Suprapubic skin (tissue), 4 donors: ENCODE measurements at regions not wholly inside any gene's neighbourhood (a gene's known extent, or its start where the extent isn't known, plus 50 kb on each side); places are given as distances from the start of the nearest gene placed in this dataset.

Source experiments
- DNase-seq, 2 donors: peaks; one replicate each; pipeline ENCODE4 v3.0.0-alpha.2; 2019; ENCODE audit warnings: low spot score in 2 of 2
- H3K27ac ChIP-seq: fragments of 200-600 bp; sonication (generic); one replicate; pipeline ENCODE4 v1.5.1; 2019
- H3K27me3 ChIP-seq: fragments of 200-600 bp; sonication (generic); one replicate; pipeline ENCODE4 v1.5.1; 2019
- H3K36me3 ChIP-seq: fragments of 200-600 bp; sonication (generic); one replicate; pipeline ENCODE4 v1.5.1; 2019
- H3K4me1 ChIP-seq: fragments of 200-600 bp; sonication (generic); one replicate; pipeline ENCODE4 v1.5.1; 2019
- H3K4me3 ChIP-seq: fragments of 200-600 bp; sonication (generic); one replicate; pipeline ENCODE4 v1.5.1; 2019; ENCODE audit warnings: mild to moderate bottlenecking
- H3K9me3 ChIP-seq: fragments of 200-600 bp; sonication (generic); one replicate; pipeline ENCODE4 v1.5.1; 2019
- EP300 ChIP-seq: sonication (generic); formaldehyde crosslinking; IDR thresholded peaks from one replicate; pipeline ENCODE4 v1.6.1; 2017; ENCODE audit warnings: antibody characterized with exemption
- POLR2A ChIP-seq, 2 donors: fragments of 450-650 bp; IDR thresholded peaks; one replicate each; pipeline ENCODE4 v1.6.1; 2017; ENCODE audit warnings: antibody characterized with exemption in 2 of 2, mild to moderate bottlenecking in 2 of 2, moderate library complexity in 2 of 2
- POLR2AphosphoS5 ChIP-seq, 3 donors: sonication (generic); formaldehyde crosslinking; IDR thresholded peaks; one replicate each; pipeline ENCODE4 v1.6.1; 2017; ENCODE audit warnings: antibody characterized with exemption in 3 of 3
- WGBS: methylation state at CpG from one replicate; pipeline ENCODE4 v1.1.5; 2018; 5-methylcytosine and 5-hydroxymethylcytosine counted together
- TF ChIP-seq, protein P1 (sequence below), 2 donors: fragments of 200-600 bp in 1 of 2; fragments of 450-650 bp in 1 of 2; sonication (generic) in 1 of 2; IDR thresholded peaks; one replicate each; pipeline ENCODE4 v1.5.1; 2016 to 2019; ENCODE audit warnings: antibody characterized with exemption in 2 of 2, mild to moderate bottlenecking in 1 of 2, moderate library complexity in 1 of 2

DNA sequence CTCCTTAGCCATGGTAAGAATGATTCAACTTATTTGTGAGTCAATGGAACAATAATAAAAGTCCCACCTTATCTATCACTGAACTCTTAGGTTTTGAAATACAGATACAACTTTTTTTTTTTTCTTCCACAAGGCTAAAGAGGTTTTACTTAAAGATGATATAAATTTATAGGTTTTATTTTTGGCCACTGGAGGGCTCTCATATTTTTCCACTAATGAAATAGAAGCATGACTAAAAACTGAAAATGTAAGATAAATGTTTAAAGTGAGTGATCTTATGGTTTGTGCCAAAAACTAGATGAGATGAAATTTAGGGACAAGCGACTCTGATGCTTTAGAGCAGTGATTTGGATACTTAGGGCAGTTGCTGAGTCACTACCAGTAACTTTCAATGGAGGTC is 499.0 kb downstream of the NUF2 start:
- Histone ChIP-seq H3K36me3 (no peaks in the 10 kb centered on the region), H3K27me3 (no peaks in the 10 kb centered on the region), H3K27ac (no peak overlapping the region), H3K4me3 (no peak overlapping the region), H3K9me3 (no peaks in the 10 kb centered on the region), H3K4me1 (no peaks in the 10 kb centered on the region)
- 65% methylated on average over 1 of the region's 1 CpG for WGBS
- DNase-seq = no peak
- no peak for TF ChIP-seq POLR2AphosphoS5 (IDR thresholded peaks at IDR 0.05)
- TF ChIP-seq EP300 = no peak
- TF ChIP-seq, protein P1, sequence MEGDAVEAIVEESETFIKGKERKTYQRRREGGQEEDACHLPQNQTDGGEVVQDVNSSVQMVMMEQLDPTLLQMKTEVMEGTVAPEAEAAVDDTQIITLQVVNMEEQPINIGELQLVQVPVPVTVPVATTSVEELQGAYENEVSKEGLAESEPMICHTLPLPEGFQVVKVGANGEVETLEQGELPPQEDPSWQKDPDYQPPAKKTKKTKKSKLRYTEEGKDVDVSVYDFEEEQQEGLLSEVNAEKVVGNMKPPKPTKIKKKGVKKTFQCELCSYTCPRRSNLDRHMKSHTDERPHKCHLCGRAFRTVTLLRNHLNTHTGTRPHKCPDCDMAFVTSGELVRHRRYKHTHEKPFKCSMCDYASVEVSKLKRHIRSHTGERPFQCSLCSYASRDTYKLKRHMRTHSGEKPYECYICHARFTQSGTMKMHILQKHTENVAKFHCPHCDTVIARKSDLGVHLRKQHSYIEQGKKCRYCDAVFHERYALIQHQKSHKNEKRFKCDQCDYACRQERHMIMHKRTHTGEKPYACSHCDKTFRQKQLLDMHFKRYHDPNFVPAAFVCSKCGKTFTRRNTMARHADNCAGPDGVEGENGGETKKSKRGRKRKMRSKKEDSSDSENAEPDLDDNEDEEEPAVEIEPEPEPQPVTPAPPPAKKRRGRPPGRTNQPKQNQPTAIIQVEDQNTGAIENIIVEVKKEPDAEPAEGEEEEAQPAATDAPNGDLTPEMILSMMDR (IDR thresholded peaks at IDR 0.05) = no peak
- TF ChIP-seq POLR2A (IDR thresholded peaks at IDR 0.05) = no peak

- no peaks in the 10 kb centered on the region for H3K36me3 ChIP-seq
- H3K4me1 ChIP-seq = no peaks in the 10 kb centered on the region
- TF ChIP-seq, protein P1 (IDR thresholded peaks at IDR 0.05) = no peak
- TF ChIP-seq EP300 = no peak
- TF ChIP-seq POLR2A (IDR thresholded peaks at IDR 0.05) = no peak
- TF ChIP-seq POLR2AphosphoS5 (IDR thresholded peaks at IDR 0.05) = no peak
- no peak overlapping the region for H3K27ac ChIP-seq
- H3K4me3 ChIP-seq = no peak overlapping the region
- H3K9me3 ChIP-seq = no peaks in the 10 kb centered on the region
- no peaks in the 10 kb centered on the region for H3K27me3 ChIP-seq
- no peak for DNase-seq
Measured at GRCh38 chr1:163821679-163822078, 499.9 kb downstream of the NUF2 start.

- no peak overlapping the region for H3K4me3 ChIP-seq
- H3K36me3 ChIP-seq = no peaks in the 10 kb centered on the region
- no peaks in the 10 kb centered on the region for H3K4me1 ChIP-seq
- TF ChIP-seq EP300 (no peak), POLR2A (IDR thresholded peaks at IDR 0.05) (no peak), POLR2AphosphoS5 (IDR thresholded peaks at IDR 0.05) (no peak)
- no peak for DNase-seq
- H3K27me3 ChIP-seq = no peaks in the 10 kb centered on the region
- no peak overlapping the region for H3K27ac ChIP-seq
- no peaks in the 10 kb centered on the region for H3K9me3 ChIP-seq
Measured at GRCh38 chr1:163823017-163823416, 501.3 kb downstream of the NUF2 start.

GRCh38 chr1:163824006-163824405 is 502.3 kb downstream of the NUF2 start:
- DNase-seq = no peak
- 16% methylated on average over 1 of the region's 1 CpG for WGBS
- no peaks in the 10 kb centered on the region for H3K4me1 ChIP-seq
- H3K9me3 ChIP-seq = no peaks in the 10 kb centered on the region
- no peak for TF ChIP-seq POLR2A (IDR thresholded peaks at IDR 0.05)
- TF ChIP-seq EP300 = no peak
- TF ChIP-seq, protein P1 (IDR thresholded peaks at IDR 0.05) = no peak
- no peak for TF ChIP-seq POLR2AphosphoS5 (IDR thresholded peaks at IDR 0.05)
- H3K4me3 ChIP-seq = no peak overlapping the region
- no peaks in the 10 kb centered on the region for H3K36me3 ChIP-seq
- no peak overlapping the region for H3K27ac ChIP-seq
- no peaks in the 10 kb centered on the region for H3K27me3 ChIP-seq

- Histone ChIP-seq H3K4me1 (no peaks in the 10 kb centered on the region), H3K27me3 (no peaks in the 10 kb centered on the region), H3K9me3 (no peaks in the 10 kb centered on the region), H3K36me3 (no peaks in the 10 kb centered on the region), H3K27ac (no peak overlapping the region), H3K4me3 (no peak overlapping the region)
- TF ChIP-seq POLR2A (IDR thresholded peaks at IDR 0.05) (no peak), EP300 (no peak), POLR2AphosphoS5 (IDR thresholded peaks at IDR 0.05) (no peak)
- TF ChIP-seq, protein P1 (IDR thresholded peaks at IDR 0.05) = no peak
- 49% methylated on average over 3 of the region's 3 CpGs for WGBS
- DNase-seq = no peak
Measured at GRCh38 chr1:163824490-163824889, 502.7 kb downstream of the NUF2 start.

DNA sequence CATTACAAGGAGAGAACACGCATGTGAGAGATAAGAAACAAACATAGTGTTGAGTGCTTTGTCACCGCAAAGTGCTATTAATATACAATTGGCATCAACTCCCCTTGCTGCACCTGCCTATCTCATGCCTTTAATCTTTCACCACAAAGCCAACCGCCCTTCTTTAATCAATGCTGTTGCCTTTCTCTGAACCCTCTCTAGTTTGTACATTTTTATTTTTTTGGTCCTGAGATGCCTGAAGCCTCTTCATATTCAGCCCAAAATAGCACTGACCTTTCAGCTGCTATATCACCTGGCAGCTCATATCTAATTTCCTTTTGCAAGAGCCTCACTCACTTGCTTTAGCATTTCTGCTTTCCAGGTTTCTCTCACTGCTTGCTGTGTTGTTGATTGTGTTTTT is 504.7 kb downstream of the NUF2 start:
- Histone ChIP-seq H3K27ac (no peak overlapping the region), H3K4me1 (no peaks in the 10 kb centered on the region), H3K9me3 (no peaks in the 10 kb centered on the region), H3K27me3 (no peaks in the 10 kb centered on the region), H3K36me3 (no peaks in the 10 kb centered on the region), H3K4me3 (no peak overlapping the region)
- no peak for DNase-seq
- TF ChIP-seq POLR2A (IDR thresholded peaks at IDR 0.05) = no peak
- no peak for TF ChIP-seq EP300
- no peak for TF ChIP-seq POLR2AphosphoS5 (IDR thresholded peaks at IDR 0.05)
- TF ChIP-seq, protein P1 (IDR thresholded peaks at IDR 0.05) = no peak
- 96% methylated on average over 3 of the region's 3 CpGs for WGBS
